Cardiac fibroblast (primary cell): ENCODE measurements at regions not wholly inside any gene's neighbourhood (a gene's known extent, or its start where the extent isn't known, plus 50 kb on each side); places are given as distances from the start of the nearest gene placed in this dataset.
A peak's percentile ranks its signal among the peaks of the same experiment; 100 is the strongest.

ENCODE experiments used
- DNase-seq, 2 donors: peaks; one replicate each; pipeline versions ENCODE4 v3.0.0 to v3.0.0-alpha.2; 2010; ENCODE audit warnings: low read depth in 2 of 2
- H3K4me3 ChIP-seq, 2 donors: replicated peaks in 1 of 2; 1 replicate in 1 of 2; 2 replicates in 1 of 2; pipeline ENCODE4 v1.5.1; 2011; ENCODE audit warnings: low read depth in 2 of 2, low read length in 2 of 2, mild to moderate bottlenecking in 2 of 2, moderate library complexity in 1 of 2
- CTCF ChIP-seq: IDR thresholded peaks from one replicate; pipeline ENCODE4 v1.5.1; 2011; ENCODE audit warnings: low read depth, mild to moderate bottlenecking, low read length, inconsistent platforms

DNA sequence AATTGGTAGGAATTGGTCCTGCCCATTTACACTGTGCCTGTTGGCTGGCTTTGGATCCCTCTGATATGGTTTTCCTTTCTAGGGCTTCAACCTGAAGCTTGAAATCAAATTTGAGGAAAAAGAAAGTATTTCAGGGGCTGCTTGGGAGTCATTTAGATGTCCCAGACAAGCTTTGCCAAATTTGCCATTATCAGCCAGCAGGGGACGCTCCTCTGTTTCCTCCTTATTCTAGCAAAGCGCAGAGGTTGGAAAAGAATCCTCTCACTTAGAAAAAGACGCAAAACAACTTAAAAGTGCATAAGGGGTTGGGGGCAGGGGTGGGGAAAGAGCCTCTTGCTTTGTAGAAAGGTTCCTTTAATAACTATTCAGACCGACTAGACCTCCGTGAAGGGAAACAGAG is 1211.1 kb upstream of the PCDH20 start:
- no peak for TF ChIP-seq CTCF
- no peak for DNase-seq
- no peak overlapping the region for H3K4me3 ChIP-seq

GRCh38 chr13:62625214-62625881 is 1209.7 kb upstream of the PCDH20 start:
- no peak overlapping the region for H3K4me3 ChIP-seq
- TF ChIP-seq CTCF: no peak
- DNase-seq: no peak

GRCh38 chr13:62613819-62614218 is 1198.2 kb upstream of the PCDH20 start:
- no peak for TF ChIP-seq CTCF
- no peak for DNase-seq

GRCh38 chr13:62611343-62611742 is 1195.7 kb upstream of the PCDH20 start:
- TF ChIP-seq CTCF: no peak
- DNase-seq: no peak
- no peak overlapping the region for H3K4me3 ChIP-seq

More at GRCh38 chr13:62613819-62614218, 1198.2 kb upstream of the PCDH20 start:
- H3K4me3 ChIP-seq: no peak overlapping the region

- no peak for DNase-seq
- no peak for TF ChIP-seq CTCF
- no peak overlapping the region for H3K4me3 ChIP-seq
These were observed 1183.1 kb upstream of the PCDH20 start for GRCh38 chr13:62598708-62599107.

DNA sequence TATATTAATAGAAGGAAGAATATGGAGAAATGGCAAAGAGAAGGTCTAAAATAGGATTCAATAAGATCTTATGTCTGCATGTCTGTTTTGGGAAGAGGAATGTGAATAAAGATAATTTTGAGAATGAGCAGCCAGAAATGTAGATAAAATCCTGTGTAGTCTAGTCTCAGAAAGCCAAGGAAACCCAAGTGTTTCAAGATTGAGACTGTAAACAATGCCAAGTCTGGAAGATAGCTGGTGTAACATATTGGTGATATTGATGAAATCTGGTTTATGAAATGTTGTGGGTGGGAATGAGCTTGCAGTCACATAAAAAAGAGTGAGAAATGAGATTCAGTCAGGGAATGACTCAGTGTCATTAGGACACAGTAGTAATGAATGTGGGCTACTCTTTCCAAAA is 1180.3 kb upstream of the PCDH20 start:
- H3K4me3 ChIP-seq: no peak overlapping the region
- peak in 1 of 2 donors; percentile 8 for DNase-seq
- TF ChIP-seq CTCF: no peak

GRCh38 chr13:62593804-62594203 is 1178.2 kb upstream of the PCDH20 start:
- H3K4me3 ChIP-seq: no peak overlapping the region
- DNase-seq: no peak
- no peak for TF ChIP-seq CTCF
